Lower lobe of right lung (tissue), 2 donors: ENCODE measurements at regions not wholly inside any gene's neighbourhood (a gene's known extent, or its start where the extent isn't known, plus 50 kb on each side); places are given as distances from the start of the nearest gene placed in this dataset.

Experiments
- ATAC-seq, 2 donors: fragments of 200-7000 bp; cut with Tn5 transposase; one replicate each; pipeline ENCODE4 v1.9.1; 2020 to 2022; ENCODE audit warnings: mild to moderate bottlenecking in 2 of 2, moderate library complexity in 2 of 2
- DNase-seq: peaks from one replicate; pipeline ENCODE4 v3.0.0-alpha.2; 2020
- H3K27ac ChIP-seq: fragments of 200-600 bp; one replicate; pipeline ENCODE4 v1.8.0; 2022
- H3K27me3 ChIP-seq: fragments of 200-600 bp; one replicate; pipeline ENCODE4 v1.8.0; 2022; ENCODE audit warnings: low read depth
- H3K36me3 ChIP-seq: fragments of 200-600 bp; one replicate; pipeline ENCODE4 v1.8.0; 2022; ENCODE audit warnings: mild to moderate bottlenecking
- H3K4me1 ChIP-seq: fragments of 200-600 bp; one replicate; pipeline ENCODE4 v1.8.0; 2022
- H3K4me3 ChIP-seq: fragments of 200-600 bp; one replicate; pipeline ENCODE4 v1.8.0; 2022; ENCODE audit warnings: mild to moderate bottlenecking
- H3K9me3 ChIP-seq: fragments of 200-600 bp; one replicate; pipeline ENCODE4 v1.8.0; 2022
- intact Hi-C: fragments of 100-400 bp; cut with DNase I; formaldehyde crosslinking; loops from one replicate; pipeline ENCODE4 v1.11.0; 2022
- TF ChIP-seq, protein P1 (sequence below): fragments of 200-600 bp; IDR thresholded peaks from one replicate; pipeline ENCODE4 v1.8.0; 2022; ENCODE audit warnings: antibody characterized with exemption, mild to moderate bottlenecking
- donor health status: DM: no; HTN: yes; CAD: no; lungs with severe emphysema.

DNA sequence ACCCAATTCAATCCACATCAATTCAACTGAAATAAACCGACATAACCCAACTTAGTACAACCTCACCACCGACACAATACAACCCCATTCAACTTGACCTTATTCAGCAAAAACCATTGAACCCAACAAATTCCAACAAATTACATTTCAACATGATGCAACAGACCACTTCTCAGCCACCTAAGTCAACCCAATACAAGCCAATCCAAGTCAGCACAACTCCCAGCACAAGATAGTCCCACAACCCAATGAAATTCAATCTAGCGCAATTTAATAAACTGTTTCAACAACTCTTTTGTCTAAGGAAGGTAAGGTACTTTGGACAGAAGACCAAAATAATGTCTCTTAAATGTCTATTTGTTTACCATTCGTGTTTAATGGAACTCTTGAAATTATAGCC, 226.0 kb downstream of the MIAT start:
- TF ChIP-seq, protein P1, sequence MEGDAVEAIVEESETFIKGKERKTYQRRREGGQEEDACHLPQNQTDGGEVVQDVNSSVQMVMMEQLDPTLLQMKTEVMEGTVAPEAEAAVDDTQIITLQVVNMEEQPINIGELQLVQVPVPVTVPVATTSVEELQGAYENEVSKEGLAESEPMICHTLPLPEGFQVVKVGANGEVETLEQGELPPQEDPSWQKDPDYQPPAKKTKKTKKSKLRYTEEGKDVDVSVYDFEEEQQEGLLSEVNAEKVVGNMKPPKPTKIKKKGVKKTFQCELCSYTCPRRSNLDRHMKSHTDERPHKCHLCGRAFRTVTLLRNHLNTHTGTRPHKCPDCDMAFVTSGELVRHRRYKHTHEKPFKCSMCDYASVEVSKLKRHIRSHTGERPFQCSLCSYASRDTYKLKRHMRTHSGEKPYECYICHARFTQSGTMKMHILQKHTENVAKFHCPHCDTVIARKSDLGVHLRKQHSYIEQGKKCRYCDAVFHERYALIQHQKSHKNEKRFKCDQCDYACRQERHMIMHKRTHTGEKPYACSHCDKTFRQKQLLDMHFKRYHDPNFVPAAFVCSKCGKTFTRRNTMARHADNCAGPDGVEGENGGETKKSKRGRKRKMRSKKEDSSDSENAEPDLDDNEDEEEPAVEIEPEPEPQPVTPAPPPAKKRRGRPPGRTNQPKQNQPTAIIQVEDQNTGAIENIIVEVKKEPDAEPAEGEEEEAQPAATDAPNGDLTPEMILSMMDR: no peak
- no peaks in the 10 kb centered on the region for H3K4me1 ChIP-seq
- no peaks in the 10 kb centered on the region for H3K36me3 ChIP-seq
- no peak overlapping the region for H3K27ac ChIP-seq
- H3K4me3 ChIP-seq: no peak overlapping the region
- DNase-seq: no peak
- ATAC-seq: no peak
- no peaks in the 10 kb centered on the region for H3K9me3 ChIP-seq
- intact Hi-C loops: no loop called here
- no peaks in the 10 kb centered on the region for H3K27me3 ChIP-seq

DNA sequence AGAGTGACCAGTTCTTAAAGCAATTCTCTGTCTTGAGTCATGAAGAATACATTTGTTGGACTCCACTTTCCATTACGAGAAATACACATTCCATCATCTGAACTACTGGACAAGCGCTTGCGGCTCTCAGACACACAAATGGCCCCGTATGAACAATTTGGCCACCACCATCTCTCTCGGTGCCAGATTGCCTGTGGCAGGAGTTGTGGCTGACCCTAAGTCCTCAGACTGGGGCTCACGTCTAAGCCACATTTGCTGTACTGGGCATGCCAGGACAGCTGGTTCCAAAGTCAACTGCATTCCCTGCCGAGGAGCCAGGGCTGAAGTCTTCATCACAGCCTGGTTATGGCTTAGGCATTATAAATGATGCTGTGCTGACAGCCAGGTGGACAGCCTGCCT, 227.5 kb downstream of the MIAT start:
- H3K36me3 ChIP-seq: no peaks in the 10 kb centered on the region
- no peak for DNase-seq
- TF ChIP-seq, protein P1: no peak
- no peaks in the 10 kb centered on the region for H3K9me3 ChIP-seq
- no peak for ATAC-seq
- H3K27me3 ChIP-seq: no peaks in the 10 kb centered on the region
- no peak overlapping the region for H3K4me3 ChIP-seq
- H3K4me1 ChIP-seq: no peaks in the 10 kb centered on the region
- no peak overlapping the region for H3K27ac ChIP-seq
- intact Hi-C loops: no loop called here

DNA sequence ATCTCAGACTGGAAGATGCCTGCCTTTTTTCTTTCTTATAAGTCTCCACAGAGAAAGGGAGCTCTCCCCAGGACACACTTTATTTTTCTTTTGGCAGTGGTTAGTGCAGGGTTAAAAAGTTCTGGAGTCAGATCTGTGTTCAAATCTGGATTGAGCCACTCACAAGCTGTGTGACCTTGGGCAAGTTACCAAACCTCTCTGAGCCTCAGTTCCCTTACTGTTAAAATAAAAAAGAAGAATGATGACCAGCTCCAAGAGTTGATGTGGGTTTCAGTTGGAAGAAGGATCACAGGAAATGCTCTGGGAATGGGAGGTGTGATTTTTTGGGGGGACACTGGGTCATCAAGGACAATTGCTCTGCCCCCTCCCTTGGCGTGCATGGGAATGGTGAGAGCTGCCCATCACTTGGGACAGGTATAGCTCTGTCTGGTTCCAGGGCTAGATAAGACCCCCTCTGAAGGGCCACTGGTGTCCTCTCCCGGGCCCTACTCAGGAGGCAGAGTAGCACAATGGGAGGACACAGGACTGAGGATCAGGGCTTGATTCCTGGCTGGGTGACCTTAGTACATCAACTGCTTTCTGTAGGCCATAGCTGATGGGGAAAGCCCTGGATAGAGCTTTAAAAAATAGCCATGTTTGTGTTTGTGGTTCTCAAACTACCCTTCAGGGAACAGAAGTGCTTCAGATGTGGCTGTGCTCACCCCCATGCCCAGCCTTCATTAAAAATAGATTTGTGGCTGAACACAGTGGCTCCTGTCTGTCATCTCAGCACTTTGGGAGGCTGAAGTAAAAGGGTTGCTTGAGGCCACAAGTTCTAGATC, 228.3 kb downstream of the MIAT start:
- H3K36me3 ChIP-seq: no peaks in the 10 kb centered on the region
- no peaks in the 10 kb centered on the region for H3K9me3 ChIP-seq
- TF ChIP-seq, protein P1: no peak
- no peak overlapping the region for H3K4me3 ChIP-seq
- no peaks in the 10 kb centered on the region for H3K4me1 ChIP-seq
- no peak for DNase-seq
- intact Hi-C loops: no loop called here
- H3K27ac ChIP-seq: no peak overlapping the region
- no peak for ATAC-seq
- H3K27me3 ChIP-seq: no peaks in the 10 kb centered on the region

DNA sequence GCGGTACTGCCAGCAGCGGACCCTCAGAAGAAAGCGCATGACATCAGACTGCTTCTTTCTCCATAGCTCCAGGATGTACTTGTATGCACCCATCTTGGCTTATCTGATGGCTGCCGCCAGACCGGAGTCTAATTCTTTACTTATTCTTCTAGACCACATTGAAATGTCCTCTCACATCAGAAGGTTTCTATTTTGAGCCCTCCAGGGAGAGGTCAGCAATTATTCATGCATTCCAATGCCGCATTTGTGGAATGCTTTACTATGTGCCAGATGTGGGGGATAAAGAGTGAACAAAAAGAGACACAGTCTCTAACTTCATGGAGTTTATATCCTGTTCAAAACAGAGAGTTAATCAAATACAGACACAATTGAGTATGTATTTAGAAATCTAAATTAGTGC, 230.1 kb downstream of the MIAT start:
- no peak overlapping the region for H3K4me3 ChIP-seq
- ATAC-seq (no peak), DNase-seq (no peak)
- TF ChIP-seq, protein P1: no peak
- no peaks in the 10 kb centered on the region for H3K36me3 ChIP-seq
- no peak overlapping the region for H3K27ac ChIP-seq
- H3K4me1 ChIP-seq: no peaks in the 10 kb centered on the region
- H3K27me3 ChIP-seq: no peaks in the 10 kb centered on the region
- intact Hi-C loops: no loop called here
- no peaks in the 10 kb centered on the region for H3K9me3 ChIP-seq

DNA sequence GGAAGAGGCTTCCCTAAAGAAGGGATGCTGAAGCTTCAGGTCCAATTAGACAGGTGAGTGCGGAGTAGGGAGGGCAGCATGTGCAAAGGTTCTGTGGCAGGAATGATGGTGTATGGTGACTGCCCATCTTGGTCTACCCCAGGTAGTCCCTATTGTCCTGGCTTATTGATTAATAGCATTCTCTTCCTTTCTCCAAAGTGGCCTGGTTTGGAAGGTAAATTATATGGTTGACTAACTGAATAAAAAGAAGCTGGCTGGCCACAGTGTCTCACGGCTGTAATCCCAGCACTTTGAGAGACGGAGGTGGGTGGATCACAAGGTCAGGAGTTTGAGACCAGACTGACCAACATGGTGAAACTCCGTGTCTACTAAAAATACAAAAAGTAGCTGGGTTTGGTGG, 230.5 kb downstream of the MIAT start:
- intact Hi-C loops: no loop called here
- no peak overlapping the region for H3K4me3 ChIP-seq

More for the DNA sequence above, 230.5 kb downstream of the MIAT start:
- ATAC-seq (no peak), DNase-seq (no peak)
- no peaks in the 10 kb centered on the region for H3K4me1 ChIP-seq
- H3K27me3 ChIP-seq: no peaks in the 10 kb centered on the region
- no peaks in the 10 kb centered on the region for H3K36me3 ChIP-seq
- TF ChIP-seq, protein P1: no peak
- H3K9me3 ChIP-seq: no peaks in the 10 kb centered on the region
- H3K27ac ChIP-seq: no peak overlapping the region
